Gastroesophageal sphincter (tissue), 3 donors: ENCODE measurements at regions not wholly inside any gene's neighbourhood (a gene's known extent, or its start where the extent isn't known, plus 50 kb on each side); places are given as distances from the start of the nearest gene placed in this dataset.

ENCODE experiments used
- CTCF ChIP-seq, 4 experiments: fragments of 200-600 bp in 2 of 4; fragments of 450-650 bp in 2 of 4; sonication (generic) in 1 of 4; IDR thresholded peaks; one replicate each; pipeline ENCODE4 v1.5.1; 2017 to 2019; ENCODE audit warnings: antibody characterized with exemption in 4 of 4, mild to moderate bottlenecking in 2 of 4, moderate library complexity in 2 of 4
- EP300 ChIP-seq: sonication (generic); formaldehyde crosslinking; IDR thresholded peaks from one replicate; pipeline ENCODE4 v1.6.1; 2017; ENCODE audit warnings: antibody characterized with exemption, mild to moderate bottlenecking

DNA sequence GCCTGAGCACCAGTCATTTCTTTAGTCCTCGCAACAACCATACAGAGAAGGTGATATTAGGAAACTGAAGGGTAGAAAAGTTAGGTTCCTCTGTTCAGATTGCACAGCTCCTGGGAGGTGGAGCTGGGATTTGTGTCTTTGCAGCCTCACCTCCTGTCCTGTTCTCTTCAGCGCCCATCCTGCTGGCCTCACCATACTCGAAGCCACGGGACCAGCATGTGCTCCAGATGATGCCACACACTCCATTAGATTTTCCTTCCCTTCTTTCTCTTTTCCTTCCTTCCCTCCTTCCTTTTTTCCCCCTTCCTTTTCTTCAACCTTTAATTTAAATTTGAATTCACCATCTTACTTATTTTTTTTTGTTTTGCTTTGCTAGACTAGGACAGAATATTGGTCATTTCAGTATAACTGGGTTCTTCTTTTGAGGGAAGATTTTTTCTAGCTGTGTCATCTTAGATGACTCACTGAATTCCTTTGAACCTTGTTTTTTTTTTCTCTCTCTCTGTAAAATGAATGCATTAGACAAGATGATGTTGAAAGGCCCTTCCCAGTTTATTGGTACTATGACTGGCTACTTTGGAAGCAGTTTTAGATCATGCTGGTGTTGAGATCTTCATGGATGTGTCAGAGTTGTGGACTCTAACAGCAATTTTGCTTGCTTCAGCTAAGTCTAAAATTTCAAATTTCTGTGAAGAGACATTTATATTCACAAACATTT is 662.5 kb upstream of the TENM4 start:
- TF ChIP-seq EP300: no peak
- no peak for TF ChIP-seq CTCF (IDR thresholded peaks at IDR 0.05)
